GM13976 (cell line): ENCODE measurements at regions not wholly inside any gene's neighbourhood (a gene's known extent, or its start where the extent isn't known, plus 50 kb on each side); places are given as distances from the start of the nearest gene placed in this dataset.

ENCODE experiments used
- DNase-seq: peaks from one replicate; pipeline ENCODE4 v3.0.0; 2012; ENCODE audit warnings: low spot score
- CTCF ChIP-seq: IDR thresholded peaks from 2 replicates; pipeline ENCODE4 v1.5.1; 2012; ENCODE audit warnings: borderline replicate concordance, mild to moderate bottlenecking; ENCODE audit not compliant: insufficient read depth; ENCODE audit errors: extremely low read depth, missing control alignments, control extremely low read depth
- in situ Hi-C: fragments of 300-500 bp; cut with MboI; formaldehyde crosslinking; loops from one replicate; pipeline ENCODE4 v1.12.0; 2022; ENCODE audit warnings: low sequenced_read_pairs, mixed read lengths, inconsistent platforms; ENCODE audit not compliant: unreplicated experiment

- TF ChIP-seq CTCF: no peak
- in situ Hi-C loops: no loop called here
- no peak for DNase-seq
Measured at GRCh38 chr20:20979934-20980333, 126.2 kb downstream of the LINC00237 start.

GRCh38 chr20:20977786-20978185, 128.4 kb downstream of the LINC00237 start:
- in situ Hi-C loops: no loop called here
- TF ChIP-seq CTCF: no peak
- no peak for DNase-seq

DNA sequence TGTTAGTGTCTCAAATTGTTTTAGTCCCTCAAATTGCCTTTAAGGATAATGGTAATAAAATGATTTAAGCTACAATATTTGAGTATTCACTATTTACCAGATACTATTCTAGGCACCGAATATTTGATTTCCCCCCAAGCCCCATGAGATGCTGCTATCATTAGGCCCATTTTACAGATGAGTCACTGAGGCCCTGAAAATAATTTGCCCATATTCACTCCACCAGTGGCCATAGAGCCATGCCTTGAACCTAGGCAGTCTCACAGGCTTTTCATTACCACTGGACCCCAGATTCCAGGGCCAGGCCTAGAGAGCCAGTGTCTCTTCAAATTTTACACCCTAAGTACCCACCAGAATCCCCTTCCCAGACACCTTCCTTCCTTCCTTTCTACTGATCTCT, 133.7 kb downstream of the LINC00237 start:
- no peak for TF ChIP-seq CTCF
- no peak for DNase-seq
- in situ Hi-C loops: no loop called here

DNA sequence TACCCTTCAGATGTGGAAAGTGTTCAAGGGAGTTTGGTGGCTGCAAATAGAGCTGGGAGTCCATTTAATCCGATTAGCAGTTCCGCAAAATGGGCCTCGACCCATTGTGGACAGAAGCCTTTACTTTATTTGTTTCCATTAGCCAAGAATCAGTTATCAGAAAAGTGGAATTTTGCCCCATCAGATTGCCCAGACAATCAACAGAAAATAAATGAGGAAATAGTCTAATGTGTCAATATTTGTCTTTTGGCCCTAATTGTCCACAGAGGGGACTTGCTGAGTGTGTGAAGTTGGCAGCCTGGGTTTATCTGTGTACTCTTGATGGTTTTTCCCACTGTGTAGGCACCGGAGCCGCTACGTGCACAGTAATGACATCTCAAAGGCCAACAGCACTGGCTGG, 134.3 kb downstream of the LINC00237 start:
- in situ Hi-C loops: no loop called here
- no peak for DNase-seq
- no peak for TF ChIP-seq CTCF

GRCh38 chr20:20970841-20971240, 135.3 kb downstream of the LINC00237 start:
- DNase-seq: no peak
- no peak for TF ChIP-seq CTCF
- in situ Hi-C loops: no loop called here

GRCh38 chr20:20969701-20970280, 136.4 kb downstream of the LINC00237 start:
- no peak for DNase-seq
- TF ChIP-seq CTCF: no peak
- in situ Hi-C loops: no loop called here
